ENCODE measurements at regions not wholly inside any gene's neighbourhood (a gene's known extent, or its start where the extent isn't known, plus 50 kb on each side); places are given as distances from the start of the nearest gene placed in this dataset.
"Not testable (repeated sequence)": the region's sequence is repeated elsewhere in the genome, so short reads cannot be mapped to it uniquely, and the experiment has no call there.

DNA sequence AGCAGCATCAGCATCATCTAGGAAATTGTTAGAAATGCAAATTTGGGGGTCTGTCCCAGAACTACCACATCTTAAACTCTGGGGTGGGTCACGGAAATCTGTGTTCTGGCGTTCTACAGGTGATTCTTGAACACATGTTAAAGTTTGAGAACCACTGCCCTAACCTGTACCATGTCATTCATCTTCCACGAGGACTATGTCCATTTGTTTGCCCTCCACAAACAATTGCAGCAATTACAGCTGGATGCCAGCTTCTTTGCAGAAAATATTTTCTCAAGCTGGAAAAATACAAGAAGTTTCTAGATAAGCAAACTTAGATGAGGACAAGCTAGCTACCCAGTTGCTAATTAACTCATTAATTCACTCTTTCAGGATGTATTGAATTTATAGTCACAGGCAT is 54.1 kb downstream of the MAFB start:
- DNase-seq: no peak

DNA sequence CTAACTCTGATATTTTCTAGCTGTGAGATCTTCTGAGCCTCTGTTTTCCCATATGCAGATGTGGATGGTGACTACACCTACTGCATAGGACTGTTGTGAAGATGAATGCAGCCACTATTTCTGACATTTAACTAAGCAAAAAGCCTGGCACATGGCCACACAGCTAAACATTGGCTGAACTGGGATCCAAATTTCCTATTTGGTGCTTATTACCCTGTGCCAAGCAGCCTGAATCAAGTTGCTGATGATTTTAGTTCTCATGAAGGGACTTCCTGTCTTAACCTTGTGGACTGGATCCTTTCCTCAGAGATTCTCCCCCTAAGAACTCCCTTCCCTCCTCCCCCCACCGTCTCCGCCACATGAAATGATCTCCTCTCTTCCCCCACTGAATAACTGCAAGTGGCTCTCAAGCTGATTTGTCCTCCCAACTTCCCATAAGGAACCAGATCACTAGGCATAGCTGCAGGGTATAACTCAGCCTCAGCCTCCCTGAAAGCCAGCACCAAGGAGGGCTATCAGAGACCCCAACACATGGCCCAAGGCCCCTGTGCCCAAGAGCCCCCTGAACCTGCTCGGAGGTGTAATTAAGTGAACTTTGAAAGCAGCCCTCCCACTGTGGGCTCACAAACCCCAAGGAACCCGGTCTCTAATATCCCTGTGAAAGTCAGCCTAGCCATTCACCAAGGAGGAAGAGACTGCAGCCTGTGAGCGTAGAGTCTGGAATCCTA is 55.7 kb downstream of the MAFB start:
- DNase-seq: no peak

DNA sequence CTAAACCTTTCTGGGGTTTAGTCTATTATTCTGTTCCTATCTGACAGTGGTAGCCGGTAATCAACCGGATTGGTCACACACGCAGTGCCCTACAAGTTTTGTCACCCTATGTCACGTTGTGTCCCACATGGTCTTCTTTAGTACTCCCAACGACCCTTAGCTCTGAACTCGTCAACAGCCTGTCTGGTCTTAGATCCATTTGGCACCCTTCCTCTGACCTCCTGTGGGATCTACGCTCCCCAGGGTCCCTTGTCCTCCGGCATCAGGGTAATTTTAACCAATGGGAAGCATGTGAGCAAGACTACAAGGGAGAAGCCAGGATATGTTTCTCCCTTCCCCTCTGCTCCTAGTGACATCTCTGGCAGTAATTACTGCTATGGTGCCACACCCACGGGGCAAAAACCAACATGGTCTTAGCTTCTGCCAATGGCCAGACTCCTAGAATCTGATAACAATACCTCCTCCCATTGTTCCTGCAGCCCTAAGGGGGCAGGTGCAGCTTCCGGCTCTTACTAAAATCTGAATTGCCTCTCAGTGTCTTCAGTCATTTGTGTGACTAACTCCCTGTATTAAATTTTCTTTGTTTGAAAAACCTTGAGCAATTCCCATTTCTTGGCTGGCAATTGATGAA is 56.6 kb downstream of the MAFB start:
- DNase-seq: no peak

DNA sequence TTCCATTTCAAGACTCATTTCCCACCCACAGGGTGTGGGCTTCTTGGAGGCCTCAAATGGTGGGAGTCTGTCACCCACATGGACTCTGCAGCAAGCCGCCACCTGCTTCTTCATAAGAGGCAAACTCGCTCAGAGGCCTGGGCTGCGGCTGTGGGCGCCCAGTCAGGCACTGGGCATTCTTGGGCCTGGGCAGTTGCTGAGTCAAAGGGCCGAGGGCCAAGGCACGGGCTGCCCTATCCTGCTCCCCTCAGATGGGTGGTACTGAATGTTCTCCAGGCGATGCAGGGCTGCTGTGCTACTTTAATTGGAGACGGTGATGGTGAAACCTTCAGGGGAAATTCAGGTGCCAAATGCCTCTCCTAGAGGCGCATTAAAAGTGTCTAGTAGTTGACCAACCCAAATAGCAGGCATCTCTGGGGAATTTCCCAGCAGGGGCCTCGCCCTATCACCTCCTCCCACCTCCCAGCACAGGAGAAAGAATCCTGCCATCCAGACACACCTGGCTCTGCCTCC is 57.9 kb downstream of the MAFB start:
- no peak for DNase-seq

DNA sequence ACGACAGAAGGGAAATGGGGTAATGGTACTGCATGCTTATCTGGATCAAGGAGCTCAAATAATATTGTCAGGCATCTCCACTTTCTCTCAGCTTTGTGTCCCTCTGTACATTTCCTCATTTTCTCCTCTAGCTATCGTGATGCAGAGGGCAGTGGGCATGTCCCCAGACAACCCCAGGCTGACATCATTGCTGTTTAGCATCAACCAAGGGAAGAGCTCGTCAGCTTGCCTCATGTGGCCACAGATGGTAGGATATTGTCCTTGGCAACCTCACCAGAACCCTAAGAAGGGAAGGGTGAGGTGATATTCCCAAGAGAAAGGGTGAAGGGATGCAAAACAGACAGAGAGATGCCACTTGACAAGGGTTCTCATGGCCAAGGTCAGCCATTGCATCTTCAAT is 58.3 kb downstream of the MAFB start:
- DNase-seq: no peak

DNA sequence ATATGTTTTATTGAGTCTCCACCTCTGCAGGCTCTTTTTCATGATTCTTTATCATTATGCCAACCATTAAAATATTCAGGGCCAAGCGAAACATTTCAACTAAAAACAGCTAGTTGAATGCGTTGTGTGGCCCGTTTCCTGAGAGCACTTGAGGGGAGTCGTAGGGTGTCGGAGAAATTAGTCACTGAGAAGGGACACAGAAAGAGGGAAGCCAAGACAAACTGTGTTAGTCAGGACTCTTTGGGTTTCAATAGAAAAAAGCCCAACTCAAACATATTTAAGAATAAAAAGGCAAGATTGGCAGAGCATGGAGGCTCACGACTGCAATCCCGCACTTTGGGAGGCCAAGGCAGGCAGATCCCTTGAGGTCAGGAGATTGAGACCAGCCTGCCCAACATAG is 58.9 kb downstream of the MAFB start:
- no peak for DNase-seq

DNA sequence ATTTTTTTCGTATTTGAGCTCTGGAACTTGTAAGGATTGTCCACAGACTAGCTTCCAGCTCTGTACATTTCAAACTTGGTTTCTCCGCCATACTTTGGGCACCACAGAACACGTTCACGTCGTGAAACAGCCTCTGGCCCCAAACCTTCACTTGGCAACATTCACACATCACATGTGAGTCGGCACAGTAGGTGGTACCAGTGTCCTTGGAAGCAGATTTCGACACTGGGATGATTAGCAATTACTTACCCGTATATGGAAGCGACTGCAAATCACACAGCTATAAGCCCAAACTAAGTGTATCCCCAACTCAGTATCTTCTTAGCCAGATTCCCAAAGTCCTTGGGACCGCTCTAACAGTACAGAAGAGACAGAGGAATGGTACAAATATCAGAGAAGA is 60.2 kb downstream of the MAFB start:
- DNase-seq: peak; percentile 31

DNA sequence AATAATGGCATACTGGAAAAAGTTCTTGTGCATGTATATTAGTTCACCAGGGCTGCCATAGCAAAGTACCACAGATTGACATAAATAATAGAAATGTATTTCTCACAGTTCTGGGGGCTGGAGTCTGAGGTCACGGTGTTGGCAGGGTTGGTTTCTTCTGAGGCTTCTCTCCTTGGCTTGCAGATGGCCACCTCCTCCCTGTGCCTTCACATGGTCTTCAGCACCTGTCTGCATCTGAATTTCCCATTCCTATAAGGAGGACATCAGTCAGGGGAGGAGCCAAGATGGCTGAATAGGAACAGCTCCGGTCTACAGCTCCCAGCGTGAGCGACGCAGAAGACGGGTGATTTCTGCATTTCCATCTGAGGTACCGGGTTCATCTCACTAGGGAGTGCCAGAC is 70.0 kb downstream of the MAFB start:
- not testable (repeated sequence) for DNase-seq

DNA sequence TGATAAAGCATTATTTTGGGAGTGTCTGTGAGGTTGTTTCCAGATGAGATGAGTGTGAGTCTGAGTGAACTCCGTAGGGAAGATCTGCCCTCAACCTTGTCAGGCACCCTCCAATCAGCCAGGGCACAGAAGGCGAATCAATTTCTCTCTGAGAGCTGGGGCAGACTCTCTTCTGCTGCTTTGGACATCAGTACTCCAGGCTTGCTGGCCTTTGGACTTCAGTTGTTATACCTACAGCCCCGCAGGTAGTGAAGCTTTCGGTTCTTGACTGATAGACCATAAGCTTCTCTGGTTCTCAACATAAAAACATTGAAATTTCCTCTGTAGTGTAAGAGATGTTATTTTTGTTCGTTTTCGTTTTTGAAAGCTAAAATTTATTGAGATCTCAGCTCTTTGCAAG is 71.4 kb downstream of the MAFB start:
- no peak for DNase-seq

DNA sequence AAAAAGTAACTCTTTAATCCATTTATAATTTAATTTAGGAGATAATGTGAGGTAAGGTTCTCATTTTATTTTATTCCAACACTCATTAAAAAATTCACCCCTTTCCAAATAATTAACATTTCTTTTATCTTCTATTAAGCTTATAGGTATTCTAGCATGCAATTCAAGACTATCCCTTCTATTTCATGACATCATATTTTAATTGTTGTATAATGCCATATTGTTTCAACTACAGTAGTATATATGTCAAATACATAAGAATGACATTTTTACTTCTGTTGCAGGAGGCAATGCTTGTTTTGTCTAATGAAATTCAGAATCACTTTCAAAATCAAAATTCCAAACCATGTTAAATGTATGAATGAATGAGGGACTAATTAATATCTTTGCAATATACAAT is 76.2 kb downstream of the MAFB start:
- DNase-seq: no peak

DNA sequence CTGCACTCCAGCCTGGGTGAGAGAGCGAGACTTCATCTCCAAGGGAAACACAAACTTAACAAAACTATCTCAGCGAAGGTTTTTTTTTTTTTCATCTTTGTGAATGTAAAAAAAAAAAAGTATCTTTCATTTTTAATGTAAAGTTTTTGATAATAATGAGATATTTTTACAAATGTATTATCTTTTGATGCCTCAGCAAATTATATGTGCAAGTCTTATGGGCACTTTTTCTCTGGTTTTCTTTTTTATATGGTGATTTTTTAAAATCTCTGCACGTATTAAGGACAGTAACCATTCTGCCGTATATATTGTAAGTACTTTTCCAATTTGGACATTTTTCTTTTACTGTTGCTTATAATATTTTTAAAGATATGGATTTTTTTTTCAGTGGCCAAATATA is 76.8 kb downstream of the MAFB start:
- DNase-seq: no peak

DNA sequence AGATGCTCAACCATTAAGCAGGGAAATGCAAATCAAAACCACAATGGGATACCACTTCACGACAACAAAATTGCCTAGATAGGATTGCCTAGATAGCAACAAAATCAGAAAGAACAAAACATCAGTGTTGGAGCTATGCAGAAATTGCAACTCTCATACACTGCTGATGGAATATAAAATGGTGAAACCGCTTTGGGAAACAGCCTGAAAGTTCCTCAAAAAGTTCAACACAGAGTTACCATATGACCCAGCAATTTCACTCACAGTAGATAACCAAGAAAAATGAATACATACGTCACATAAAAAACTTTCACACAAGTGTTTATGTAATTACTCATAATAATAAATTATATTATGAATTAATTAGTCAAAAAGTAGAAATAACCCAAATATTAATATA is 78.3 kb downstream of the MAFB start:
- DNase-seq: no peak

DNA sequence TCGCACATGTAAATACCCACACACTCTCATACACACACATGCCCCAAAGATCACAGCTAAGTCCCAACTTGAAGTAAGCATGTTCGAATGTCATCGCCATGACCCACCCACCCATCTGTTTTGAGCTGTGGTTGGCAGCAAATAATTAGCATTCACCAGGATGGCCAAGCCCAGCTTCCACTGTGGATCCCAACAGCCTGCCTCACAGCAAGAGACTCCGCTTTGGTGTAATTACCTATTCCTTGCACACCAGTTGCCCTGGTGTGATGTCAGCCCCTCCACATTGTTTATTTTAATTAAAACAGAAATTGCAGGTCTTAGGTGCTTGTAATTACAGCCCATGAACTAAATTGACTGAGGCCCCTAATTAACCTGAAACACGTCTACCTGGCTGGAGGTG is 81.1 kb downstream of the MAFB start:
- DNase-seq: no peak

DNA sequence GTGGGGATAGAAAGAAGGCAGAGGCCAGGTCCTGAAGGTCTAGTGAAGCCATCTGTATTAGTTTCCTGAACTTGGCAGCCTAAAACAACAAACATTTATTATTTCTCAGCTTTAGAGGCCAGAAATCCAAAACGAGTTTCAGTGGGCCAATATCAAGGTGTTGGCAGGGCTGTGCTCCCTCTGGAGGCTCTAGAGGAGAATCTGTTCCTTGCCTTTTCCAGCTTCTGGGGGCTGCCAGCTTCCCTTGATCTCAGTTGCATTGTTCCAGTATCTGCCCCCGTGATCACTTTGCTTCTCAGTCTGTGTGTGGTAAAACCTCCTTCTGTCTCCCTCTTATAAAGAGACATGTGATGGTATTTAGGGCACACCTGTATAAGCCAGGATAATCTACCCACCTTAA is 82.4 kb downstream of the MAFB start:
- no peak for DNase-seq

DNA sequence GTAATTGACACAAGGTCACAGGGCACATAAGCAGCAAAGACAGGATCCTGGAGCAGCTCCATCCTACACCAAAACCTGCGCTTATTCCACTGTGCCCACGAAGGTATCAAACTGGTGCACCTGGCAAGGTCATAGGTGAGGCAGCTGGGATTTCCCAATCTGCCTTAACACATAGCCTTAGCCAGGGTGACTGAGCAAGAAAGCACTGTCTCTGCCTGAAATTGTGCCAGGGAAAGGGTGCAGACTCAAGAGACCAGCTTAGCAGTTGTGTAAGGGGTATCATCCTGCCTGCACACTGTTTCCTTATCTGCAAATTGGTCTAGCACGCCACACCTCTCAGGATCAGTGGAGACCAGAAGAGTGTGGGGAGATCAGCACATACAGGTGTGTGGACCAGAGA is 82.8 kb downstream of the MAFB start:
- no peak for DNase-seq

DNA sequence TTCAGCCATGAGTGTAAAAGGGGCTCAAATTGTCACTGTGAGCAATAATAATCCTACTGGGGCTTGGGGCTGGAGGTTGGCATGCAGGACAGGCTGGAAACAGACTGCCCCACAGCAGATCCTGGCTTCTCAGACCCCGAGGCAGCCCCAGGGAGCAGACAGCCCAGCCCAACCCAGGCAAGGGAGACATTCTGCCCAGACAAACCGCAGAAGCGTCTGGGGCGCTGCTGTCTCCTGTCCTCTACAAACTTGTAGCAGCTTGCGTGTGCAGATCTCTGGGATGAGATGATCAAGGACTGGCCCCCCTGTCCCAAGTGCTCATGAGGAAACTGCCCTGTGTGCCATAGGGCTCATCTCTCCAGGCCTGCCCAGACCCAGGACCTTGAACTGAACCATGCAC is 84.6 kb downstream of the MAFB start:
- no peak for DNase-seq

DNA sequence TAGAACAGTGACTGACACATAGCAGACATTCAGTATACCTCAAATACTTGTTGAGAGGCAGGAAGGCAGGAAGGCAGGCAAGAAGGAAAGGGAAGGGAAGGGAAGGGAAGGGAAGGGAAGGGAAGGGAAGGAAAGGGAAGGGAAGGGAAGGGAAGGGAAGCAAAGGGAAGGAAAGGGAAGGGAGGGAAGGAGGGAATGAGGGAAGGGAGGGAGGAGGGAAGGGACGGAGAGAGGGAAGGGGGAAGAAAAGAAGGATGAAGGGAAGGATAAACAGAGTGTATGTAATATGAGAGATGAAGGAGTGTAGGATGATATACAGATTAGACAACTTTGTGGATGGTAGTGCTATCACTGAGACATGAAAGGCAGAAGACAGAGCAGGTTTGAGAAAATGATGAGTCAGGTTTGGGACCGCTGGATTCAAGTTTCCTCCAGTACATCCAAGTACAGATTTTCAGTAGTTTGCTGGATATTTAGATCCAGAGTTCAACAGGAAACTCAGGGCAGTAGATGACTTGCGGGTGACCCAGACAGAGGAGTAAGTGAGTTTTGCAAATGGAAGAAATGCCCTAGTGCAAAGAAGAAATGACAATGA is 85.9 kb downstream of the MAFB start:
- no peak for DNase-seq

DNA sequence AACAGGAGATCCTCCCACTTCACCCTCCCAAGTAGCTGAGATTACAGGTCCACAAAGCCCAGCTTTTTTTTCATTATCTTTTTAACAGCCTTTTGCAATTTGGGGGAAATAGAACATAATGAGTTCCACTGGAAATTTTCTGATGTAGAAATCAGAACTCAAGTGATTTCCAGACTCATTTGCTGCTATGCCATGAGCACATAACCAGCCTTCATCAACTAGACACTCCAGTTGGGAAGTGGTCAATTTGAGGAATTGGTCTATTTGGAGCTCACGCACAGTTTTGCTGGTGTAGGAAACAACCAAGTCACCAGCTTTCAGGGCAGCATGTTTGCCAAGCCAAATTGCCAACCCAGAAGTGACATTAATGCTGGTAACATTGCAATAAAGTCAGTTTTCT is 86.7 kb downstream of the MAFB start:
- DNase-seq: no peak

DNA sequence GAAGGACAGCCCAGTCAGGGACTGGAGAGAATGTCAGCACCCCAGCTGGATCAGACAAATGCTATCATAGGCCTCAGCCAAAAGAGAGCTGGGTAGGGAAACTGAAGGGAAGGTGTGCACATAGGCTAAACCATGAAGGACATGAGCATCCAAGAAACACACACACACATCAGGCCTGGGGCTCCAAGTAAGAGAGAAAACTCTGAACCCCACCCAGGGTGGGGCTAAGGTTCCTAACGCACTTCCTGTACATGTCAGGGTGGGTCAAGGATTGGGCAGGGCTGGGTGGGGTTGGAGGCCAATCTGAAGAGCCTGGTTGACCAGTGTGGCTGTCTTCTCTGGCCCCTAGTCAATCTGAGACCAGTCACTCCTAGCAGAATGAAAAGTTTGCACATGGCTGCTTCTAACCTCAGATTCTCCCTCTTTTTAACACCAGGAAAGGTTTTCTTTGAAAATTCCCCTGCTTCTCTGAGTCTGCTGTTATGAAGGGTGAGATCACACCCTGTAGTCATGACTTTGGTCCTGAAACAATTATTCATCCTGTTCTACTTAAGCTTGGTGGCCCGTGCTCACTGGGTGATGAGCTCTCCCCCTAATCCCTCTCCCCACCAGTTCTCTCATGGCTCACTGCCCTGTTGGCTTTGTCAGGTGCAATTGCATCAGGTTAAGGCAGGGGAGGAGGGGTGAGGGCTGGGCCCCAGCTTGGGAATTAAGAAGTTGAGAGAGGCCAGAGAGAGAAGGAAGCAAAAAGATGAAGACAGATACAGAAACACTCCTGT is 88.4 kb downstream of the MAFB start:
- DNase-seq: no peak

DNA sequence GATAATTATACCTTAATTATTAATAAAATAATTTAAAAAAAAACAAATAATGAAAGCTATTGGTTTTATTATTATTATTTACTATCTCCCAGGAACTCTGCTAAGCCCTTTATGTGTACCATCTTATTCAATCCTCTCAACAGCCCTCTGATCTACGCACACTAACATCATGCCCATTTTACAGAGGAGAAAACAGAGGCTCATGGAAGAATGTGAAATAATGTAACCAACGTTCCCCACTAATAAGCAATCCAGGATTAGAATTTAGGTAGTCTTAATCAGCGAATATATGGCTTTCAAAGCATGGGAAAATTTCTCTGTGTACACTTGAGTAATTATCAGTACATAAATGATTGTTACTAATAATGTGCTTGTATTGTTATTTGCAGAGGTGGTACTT is 89.0 kb downstream of the MAFB start:
- DNase-seq: no peak

DNA sequence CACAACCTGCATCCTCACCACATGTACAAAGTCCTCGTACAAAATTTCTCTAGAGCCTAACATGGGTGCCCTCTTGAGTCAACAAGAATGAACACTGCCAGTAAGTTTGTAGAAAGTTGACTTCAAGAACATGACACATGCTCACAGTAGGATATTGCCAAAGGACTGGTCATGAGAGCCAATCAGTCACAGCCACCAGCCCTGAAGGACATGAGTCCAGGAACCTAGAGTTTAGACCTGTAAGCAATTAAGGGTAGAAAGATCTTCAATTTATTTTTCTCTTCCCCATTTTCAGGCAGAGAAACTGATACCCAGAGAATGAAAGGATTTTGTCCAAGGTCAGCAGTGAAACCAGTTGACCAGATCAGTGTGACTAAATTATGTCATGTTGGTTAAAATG is 96.1 kb downstream of the MAFB start:
- no peak for DNase-seq

DNA sequence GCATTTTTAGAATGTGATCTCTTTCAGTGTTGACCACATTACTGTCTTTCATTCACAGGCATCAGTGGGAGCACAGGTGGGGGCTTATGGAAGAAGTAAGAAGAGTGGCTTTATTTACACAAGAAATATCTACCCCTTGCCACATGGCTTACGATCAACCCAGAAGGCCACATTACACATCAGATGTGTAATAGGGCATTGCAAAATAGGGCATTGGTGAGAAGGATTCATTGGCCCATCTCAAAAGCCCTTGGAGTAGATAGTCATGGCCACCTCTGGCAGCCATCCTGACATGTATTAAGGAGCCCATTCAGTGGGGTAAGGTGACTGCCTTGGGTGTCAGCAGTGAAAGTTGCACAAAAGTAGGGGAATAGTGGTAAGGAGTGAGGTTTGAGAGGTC is 97.5 kb downstream of the MAFB start:
- no peak for DNase-seq

DNA sequence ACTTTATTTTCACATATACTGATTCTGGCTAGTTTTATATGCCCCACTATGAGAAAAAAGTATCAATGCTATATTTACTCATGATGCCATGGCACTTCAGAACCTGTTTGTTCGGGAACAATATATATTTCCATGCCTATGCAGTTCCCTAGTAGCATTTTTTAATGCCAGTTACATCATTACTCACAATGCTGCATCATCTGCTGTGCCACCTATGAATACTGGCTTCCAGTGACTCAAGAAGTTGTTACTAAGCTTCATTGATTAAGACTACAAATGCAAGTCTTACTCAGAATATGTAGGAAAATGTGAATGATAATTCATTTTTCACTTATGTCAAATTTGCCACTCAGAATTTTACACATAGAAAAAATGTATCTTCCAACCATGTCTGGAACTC is 97.9 kb downstream of the MAFB start:
- no peak for DNase-seq

Data from fibroblast of skin of scalp (primary cell).